Ecto neural progenitor cell (in vitro differentiated cells): ENCODE measurements at regions not wholly inside any gene's neighbourhood (a gene's known extent, or its start where the extent isn't known, plus 50 kb on each side); places are given as distances from the start of the nearest gene placed in this dataset.

Experiments
- DNase-seq: peaks from one replicate; pipeline ENCODE4 v3.0.0-alpha.2; 2018; ENCODE audit warnings: low spot score

DNA sequence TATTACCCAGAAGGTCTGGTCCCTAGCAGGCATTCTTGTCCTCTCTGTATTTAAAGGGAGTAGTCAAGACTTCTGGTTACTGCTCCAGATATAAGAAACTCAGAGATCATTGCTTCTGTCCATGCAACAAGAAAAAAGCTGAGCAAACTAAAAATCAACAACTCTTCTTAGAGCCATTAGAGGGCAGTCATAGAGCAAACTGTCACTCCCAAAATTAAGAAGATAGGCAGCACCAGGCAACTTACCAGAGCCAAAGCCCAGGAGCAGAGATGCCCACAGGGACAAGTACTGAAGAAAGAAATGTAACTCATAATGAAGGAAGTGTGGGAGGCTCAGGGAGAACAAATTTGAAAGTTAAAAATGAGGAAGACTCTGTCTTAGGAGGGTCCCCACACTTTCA, 472.9 kb upstream of the COBL start:
- DNase-seq, result no peak

DNA sequence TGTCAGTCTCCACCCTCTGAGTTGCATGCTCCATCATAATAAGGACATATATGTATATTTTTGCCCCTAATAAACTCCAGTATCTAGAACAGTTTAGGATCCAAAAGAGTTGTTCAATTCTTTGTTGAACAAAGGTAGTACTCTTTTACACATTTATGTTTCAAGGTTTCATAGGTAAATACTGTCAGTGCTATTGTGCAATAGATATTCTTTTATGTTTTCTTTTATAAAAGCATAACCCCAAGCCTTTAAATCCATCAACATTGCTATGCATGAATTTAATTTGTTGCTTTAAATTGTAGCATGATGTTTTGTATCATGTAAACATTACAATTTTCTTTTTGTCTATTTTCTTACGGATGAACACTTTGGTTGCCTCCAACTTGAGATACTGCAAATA, 469.7 kb upstream of the COBL start:
- no peak for DNase-seq

DNA sequence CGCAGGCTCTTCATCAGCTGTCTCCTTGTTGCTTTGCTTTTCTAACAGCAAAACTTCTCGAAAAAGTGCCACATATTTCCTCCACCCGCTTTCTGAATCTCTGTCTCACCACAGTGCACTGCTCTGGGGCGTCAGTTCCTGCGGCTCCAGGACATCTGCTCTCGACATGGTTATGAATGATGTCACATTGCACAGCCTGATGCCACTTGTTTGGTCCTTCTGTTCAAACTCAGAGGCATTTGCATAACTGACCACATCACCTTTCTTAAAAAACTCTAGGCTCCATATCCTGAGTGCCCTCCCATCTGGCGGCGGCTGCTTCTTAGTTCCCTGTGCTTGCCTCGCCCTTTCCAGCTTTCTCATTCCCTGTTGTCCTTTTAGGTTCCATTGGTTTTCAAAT, 469.3 kb upstream of the COBL start:
- DNase-seq, result no peak

DNA sequence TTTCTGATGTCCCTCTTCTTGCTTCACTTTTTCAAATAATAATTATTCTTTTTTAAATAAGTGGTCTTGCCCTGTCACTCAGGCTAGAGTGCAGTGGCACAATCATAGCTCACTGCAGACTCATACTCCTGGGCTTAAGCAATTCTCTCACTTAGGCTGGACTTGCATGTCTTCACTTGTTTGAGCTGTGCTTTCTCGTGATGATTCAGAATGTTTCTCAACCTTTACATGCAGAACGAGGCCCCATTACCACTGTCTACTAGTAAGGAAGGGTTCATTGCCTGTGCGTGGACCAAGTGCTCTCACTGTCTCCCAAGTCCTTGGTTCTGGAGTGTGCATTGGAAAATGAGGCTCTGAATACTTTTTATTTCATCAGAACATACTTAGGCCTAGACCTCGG, 468.6 kb upstream of the COBL start:
- no peak for DNase-seq

DNA sequence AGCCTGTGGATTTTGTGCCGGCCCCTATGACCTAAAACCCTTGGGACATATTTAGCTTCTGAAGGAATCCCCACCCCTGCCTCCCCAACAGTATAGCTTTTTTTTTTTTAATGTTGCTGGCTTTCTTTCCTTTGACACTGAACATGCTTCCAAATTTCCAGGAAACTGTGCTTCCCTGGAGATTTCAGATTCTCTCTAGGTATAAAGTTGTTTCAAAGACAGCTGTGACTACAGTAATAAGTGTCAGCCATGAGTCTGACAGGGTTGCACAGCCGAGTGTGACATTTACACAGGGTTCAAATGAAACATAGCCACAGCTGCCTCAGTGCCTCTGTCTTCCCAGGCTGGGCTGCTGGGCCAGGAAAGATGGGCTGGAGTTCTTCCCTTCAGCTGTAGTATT, 466.6 kb upstream of the COBL start:
- no peak for DNase-seq

DNA sequence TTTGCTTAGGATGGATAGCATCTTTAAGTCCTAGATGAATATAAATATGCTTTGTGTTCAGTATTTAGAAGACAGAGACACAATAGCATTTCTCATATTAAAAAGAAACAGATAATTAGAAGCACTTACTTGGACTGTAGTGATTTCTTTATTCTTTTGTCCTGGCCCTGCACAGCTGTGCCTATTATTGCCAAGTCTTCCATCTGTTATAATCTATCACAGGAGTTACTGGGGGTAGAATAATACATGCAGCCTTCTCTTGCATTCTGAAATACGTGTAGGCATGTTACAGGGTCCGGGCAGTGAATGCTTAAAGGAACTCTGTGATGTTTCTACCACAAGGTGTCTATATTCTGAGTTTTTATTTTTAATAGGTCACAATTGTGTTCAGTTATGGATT, 461.5 kb upstream of the COBL start:
- no peak for DNase-seq

DNA sequence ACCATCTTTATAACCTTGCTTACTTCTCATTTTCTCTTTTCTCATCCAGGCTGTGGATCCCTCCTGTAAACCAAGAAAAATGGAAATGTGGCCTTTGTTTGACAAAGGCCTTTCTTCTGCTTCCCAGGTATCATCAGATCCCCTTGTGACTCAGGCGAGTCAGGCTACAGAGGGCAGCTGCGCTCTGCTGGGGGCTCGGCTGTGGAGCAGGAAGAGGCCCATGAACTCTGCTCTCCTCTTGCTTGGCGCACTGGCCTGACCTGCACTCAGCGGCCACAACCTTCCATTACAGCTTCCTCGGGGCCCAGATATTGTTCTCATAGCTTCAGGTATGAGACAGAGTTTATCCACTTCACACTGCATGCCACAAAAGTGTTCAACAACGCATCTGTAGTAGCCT, 457.6 kb upstream of the COBL start:
- DNase-seq, result no peak

DNA sequence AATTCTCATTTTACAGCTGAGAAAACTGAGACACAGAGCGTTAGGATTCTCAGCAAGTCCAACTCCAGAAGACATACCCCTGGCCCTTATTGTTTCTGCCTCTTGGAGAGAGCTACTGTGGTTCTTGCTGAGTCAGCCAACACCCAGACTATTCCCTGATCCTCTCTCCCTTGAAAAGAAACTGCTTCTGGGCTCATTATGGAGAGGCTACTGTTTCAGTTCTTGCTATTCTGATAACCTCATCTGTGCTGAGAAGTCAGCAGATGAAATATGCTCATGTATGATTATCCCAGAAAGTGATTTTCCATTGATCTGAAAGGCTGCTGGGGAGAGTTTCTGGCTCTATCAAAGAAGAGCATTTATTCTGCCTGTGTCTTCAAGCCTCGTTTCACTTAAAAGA, 455.6 kb upstream of the COBL start:
- no peak for DNase-seq

DNA sequence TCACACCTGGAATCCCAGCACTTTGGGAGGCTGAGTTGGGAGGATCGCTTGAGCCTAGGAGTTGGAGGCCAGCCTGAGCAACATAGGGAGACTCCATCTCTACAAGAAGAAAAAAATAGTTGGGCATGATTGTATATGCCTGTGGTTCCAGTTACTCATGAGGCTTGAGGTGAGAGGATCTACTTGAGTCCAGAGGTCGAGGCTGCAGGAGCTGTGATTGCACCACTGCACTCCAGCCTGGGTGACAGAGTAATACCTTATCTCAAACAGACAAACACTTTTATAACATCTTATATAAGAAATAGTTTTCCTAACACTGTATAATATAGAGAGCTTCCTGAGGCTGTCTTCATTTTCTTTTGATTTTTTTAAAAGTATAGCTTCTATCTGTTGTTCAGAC, 448.4 kb upstream of the COBL start:
- DNase-seq, result no peak

DNA sequence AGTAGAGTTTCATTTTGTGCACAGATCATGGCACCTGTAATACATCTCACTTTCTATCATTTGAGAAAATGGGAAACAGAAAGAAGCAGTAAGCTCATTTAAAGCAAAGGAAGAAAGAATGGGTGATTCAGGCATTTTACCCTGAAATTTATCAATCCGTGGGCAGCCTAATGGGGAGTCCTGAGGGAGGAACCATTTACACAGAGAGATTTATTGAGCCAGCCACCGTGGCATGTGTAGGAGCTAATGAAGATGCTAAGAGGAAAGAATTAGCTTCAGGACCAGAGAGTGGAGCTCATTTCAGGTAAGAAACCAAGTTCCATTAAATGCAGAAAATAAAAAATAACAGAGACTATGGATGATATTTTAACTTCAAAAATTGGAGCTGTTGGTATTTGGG, 443.4 kb upstream of the COBL start:
- no peak for DNase-seq

DNA sequence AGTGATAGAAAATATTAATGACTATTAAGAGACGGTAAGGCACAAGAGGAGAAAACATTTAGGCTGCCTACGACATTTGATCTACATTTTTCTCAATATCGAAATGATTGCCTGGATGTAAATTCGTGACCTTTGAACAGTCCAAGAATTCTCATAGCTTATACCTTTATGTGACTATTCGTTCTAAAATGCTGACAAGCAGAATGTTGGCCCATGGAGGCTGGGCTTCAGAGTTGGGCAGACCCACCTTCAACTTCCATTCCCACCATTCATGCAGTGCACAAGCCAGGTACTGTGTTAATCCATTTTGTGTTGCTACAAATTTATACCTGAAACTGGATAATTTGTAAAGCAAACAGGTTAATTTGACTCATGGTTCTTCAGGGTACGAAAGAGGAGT, 441.4 kb upstream of the COBL start:
- no peak for DNase-seq

DNA sequence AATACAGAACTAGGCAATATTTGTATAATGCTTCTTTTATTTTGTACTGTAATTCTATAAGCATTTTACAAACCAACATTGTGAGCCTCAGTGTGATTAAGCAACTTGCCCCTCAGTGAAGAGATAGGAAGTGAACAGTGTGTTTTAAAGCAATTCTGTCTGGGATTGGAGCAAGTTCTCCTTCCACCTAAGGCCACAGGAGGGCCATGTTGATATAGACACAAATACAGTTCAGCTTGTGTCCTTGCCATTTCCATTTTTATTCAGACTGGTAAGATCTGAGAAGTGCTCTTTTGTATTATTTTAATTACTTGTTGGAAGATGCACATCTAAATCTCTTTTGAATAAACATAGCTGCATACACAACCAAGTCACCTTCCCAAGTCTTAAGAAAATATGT, 416.3 kb upstream of the COBL start:
- DNase-seq, result no peak

DNA sequence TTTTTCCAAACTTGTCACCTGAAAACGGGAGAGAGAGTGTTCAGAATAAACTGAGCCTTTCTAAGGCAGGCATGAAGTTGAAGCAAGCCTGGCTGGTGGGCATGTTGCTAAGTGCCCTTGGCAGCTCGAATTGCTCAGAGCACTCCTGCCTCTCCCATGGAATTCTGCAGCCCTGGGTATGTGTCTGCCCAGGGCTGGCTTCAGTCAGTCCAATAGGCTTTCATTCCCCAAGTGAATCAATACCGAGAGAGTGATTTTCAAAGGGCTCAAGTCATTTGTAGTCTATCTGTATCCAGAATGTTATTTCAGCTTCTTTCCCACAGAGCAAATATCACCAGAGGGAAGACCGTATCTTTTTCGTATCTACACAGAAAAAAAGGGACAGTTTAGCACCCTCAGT, 415.5 kb upstream of the COBL start:
- no peak for DNase-seq

DNA sequence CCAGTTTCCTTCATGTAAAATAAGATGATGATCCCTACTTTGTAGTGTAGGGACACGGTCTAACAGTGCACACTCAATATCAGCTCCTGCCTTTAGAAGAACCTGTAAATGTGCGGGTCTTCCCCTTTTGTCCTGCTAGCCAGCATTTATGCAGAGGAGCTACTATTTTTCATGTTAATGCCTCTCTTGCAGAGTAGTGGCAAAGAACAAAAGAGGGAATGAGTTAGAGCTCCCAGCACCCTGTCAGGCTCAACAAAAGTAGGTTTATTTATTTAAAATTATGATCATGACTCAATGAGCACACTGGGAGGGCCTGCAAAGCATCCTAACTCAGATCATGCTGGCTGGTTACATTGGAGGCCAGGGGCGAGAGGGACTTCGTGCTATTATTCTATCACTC, 414.5 kb upstream of the COBL start:
- DNase-seq, result no peak

DNA sequence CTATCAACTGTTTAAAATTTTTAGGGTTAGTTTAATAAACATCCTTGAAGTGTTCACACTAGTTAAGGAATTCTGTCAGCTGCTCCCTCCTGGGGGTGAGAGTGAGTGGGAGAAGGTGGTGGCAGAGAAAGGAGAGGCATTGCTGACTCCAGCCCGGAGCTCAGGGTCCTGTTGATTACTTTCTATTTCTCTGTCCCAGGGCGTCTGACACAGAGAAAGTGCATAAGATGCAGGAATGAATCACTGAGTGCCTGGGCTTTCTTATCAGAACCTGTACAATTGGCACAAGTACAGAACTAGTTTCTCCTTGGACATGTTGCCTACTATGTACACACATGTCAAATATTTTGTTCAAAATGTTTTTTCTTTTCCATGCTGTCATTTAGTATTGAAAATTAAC, 410.8 kb upstream of the COBL start:
- no peak for DNase-seq

DNA sequence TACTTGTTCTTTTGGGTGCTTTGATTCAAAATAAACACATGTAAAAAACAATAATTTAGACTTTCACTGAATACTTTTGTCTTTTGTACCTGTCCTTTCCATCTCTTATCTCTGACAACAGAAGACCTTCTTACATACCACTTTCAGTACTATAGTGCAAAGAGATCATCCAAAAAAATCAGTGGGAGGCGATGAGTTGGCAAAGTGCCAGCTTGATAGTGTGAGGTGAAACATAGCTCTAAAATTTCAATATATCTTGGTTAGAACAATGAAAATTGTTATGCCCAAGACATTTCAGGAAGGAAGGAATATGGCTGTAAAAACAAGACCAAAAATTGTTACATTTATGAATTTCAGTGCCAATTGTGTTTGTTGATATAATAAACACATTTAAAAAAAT, 390.2 kb upstream of the COBL start:
- no peak for DNase-seq

DNA sequence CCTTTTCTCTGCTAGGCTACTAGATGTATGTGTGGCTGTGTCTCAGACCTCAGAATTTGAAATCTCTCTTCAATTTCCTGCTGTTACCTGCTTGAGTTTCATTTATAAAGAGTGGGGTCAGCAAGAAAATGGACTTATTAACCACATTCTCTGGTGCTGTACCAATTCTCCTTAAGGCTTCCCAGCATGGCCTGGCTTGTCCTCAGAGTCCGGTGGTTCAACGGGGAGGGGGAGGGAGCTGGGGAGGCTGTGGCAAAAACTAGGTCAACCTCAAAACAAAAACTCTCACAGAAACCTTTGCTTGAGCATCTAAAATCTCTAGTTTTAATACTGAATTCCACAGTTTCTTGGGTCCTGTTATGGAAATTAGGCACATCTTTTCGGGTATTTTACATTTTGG, 389.1 kb upstream of the COBL start:
- DNase-seq, result no peak

DNA sequence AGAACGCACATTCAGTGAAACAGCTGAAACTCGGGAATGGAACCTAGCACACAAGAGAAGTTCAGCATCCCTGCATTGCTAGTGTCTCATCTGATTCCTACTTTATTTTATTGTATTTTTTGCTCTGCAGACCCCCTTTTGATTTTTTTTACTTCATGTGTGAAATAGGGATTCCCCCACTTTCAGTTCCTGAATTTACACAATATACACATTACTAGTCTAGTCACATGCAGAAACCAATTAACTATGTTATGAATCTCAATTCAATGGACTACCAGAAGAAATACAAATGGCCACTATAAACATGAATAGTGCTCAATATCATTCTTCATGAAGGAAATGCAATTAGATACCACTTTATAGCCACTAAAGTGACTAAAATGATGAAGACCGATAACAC, 386.1 kb upstream of the COBL start:
- no peak for DNase-seq

DNA sequence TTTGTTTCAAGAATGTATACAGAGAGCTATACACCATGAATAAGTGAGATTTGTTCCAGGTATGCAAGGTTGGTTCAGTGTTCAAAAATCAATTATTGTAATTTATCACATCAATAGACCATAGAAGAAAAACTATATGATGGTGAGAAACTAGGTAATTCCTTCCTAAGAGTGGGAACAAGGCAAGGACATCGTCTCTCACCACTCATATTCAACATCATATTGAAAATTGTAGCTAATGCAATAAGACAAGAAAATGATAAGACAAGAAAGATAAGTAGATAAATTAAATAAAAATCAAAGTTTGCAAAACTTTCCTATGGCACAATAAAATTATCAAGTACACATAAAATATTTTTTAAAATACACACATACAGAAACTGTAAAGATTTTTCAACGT, 385.3 kb upstream of the COBL start:
- no peak for DNase-seq

DNA sequence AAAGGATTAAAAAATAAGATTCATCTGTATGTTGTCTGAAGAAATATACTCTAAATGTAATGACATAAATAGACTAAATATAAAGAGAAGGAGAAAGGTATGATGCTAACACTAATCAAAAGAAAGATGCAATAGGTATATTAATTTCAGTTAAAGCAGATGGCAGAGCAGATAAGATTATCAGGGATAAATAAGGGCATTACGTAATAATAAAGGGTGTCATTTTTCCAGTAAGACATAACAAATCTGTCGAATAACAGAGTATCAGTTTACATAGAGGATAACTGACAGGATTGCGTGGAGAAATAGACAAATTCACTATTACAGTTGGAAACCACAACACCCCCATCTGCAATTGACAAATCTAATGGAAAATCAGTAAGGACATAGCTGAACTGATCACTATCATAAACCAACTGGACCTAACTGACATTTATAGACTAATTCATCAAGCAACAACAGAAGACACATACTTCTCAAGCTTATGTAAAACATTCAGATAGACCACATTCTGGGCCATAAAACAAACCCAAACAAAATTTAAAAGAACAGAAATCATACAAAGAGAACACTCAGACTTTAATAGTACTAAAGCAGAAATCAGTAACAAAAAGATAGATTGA, 384.1 kb upstream of the COBL start:
- DNase-seq, result no peak

DNA sequence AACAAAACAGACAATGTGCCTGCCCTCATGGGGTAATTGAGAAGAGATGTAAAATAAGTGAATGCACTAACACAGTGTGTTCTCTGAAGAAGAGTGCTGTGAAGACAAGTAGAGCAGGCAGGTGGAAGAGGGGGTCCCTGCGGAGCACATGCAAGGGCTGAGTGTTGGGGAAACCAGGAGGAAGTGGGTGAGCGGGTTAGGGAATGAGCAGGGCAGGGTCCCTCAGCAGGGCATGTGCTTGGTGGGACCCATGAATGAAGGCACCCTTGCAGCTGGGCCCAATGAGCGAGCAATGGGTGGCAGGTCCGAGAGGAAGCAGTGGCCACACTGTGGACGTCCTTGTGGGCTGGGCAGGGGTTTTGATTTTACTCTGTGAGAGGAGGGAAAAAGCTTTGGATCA, 376.6 kb upstream of the COBL start:
- DNase-seq, result no peak

DNA sequence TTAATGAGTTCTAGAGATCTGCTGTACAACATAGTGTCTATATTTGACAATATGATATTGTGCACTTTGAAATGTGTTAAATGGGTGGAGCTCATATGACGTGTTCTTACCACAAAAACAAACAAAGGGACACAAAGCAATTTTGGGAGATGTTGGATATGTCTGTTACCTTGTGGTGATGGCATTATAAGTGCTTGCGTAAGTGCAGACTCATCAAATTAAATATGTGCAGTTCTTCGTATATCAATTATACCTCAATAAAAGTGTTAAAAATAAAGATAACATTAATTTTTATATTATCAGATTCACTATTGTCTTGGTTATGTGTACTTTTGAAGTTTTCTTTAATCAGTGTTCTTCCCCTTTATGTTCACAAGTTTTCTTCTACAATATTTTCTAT, 372.9 kb upstream of the COBL start:
- DNase-seq, result no peak

DNA sequence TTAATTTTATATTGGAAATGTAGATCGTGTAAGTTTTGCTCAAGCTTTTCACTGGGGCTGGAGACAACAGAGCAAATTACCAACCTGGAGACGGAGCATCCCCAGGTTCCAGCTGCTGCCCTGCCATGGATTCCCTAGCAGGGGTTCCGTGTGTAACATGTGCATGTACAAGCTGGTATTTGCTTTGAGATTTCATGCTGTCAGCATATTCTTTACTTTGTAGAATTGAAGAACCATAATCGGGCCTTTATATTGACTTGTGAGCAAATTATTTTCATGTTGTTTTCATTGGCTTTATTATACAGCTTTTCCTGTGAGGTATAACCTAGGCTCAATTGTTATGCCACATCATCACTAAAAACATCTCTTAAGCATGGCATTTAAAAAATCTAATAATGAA, 369.2 kb upstream of the COBL start:
- DNase-seq, result no peak

DNA sequence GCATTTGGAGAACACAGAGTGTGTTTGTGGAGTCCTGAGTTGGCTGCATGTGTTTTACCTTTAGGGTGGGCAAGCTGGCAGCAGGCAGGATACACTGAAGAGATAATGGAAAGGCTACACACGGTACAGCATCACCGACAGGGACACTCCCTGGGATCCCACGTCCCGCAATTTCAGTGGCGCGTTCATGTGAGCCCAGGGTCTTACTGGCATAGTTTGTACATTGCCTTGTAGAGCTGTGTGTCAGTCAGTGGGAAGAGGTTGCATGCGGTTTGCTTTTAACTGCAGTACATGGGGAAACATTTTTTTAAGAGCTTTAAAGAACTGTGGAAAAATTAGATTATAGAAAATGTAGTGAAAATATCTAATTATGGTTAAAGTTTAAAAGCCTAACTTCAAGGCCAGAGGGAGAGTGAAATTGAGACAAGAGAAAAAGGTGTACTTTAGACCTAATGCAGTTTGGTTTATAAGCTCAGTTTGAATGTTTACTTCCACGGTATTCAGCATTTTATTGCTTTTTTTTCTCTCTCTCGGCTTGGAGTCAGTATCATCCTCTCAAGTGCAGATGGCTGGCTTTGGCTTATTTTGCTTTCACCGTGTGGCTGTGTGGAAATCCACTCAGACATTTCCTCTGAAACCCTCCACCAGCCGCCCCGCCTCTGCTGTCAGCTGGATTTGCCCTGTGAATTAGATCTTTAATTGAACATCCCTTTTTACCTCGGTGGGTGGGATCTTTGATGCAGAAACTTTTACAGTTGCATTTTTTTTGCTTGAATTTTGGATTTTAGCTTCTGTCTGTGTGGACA, 364.2 kb upstream of the COBL start:
- no peak for DNase-seq
